ENCODE measurements at regions not wholly inside any gene's neighbourhood (a gene's known extent, or its start where the extent isn't known, plus 50 kb on each side); places are given as distances from the start of the nearest gene placed in this dataset.
"Not testable (repeated sequence)": the region's sequence is repeated elsewhere in the genome, so short reads cannot be mapped to it uniquely, and the experiment has no call there.

DNA sequence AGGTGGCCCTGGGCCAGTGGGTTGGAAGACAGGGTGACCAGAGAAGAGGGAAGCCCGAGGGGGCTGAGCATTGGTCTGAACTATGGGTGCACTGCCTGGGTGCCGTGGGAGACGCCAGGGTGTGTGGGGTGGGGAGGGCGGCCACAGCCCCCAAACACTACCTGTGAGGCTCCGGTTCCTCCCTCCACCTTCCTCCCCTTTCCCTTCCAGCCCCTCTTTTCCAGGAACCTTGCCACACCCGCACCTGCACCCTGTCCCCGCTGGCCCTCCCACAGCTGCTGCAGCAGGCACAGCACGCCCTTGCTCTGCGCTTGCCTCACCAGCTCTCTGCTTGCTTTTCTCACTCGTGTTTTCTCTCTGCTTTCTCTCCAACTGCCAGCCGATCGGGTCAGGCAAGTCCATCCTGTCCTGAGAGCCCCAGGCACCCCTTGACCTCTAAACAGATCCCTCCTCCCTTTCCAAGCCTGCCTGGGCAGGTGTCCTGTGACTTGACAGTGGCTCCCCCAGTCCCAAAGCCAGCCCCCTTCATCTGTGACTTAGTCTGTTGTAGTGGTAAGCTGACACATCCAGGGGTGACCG, 193.7 kb downstream of the MSX2 start:
- Mint-ChIP-seq H3K4me1 (peaks cover 20% of the 10 kb centered on the region), H3K36me3 (ENCODE audit: low read depth) (no peaks in the 10 kb centered on the region), H3K27ac (ENCODE audit: unreplicated experiment) (peak overlapping the region; percentile 65), H3K4me3 (no peak overlapping the region), H3K9me3 (peaks cover 3% of the 10 kb centered on the region), H3K27me3 (ENCODE audit: low read depth) (no peaks in the 10 kb centered on the region)
- no peak for DNase-seq (ENCODE audit: low read depth, low spot score)
- TF ChIP-seq, protein P1, sequence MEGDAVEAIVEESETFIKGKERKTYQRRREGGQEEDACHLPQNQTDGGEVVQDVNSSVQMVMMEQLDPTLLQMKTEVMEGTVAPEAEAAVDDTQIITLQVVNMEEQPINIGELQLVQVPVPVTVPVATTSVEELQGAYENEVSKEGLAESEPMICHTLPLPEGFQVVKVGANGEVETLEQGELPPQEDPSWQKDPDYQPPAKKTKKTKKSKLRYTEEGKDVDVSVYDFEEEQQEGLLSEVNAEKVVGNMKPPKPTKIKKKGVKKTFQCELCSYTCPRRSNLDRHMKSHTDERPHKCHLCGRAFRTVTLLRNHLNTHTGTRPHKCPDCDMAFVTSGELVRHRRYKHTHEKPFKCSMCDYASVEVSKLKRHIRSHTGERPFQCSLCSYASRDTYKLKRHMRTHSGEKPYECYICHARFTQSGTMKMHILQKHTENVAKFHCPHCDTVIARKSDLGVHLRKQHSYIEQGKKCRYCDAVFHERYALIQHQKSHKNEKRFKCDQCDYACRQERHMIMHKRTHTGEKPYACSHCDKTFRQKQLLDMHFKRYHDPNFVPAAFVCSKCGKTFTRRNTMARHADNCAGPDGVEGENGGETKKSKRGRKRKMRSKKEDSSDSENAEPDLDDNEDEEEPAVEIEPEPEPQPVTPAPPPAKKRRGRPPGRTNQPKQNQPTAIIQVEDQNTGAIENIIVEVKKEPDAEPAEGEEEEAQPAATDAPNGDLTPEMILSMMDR (conservative IDR thresholded peaks at IDR 0.05) = no peak

GRCh38 chr5:174917435-174917834, 193.1 kb downstream of the MSX2 start:
- H3K4me3 Mint-ChIP-seq; H3K9me3 Mint-ChIP-seq; H3K27me3 Mint-ChIP-seq (ENCODE audit: low read depth); H3K36me3 Mint-ChIP-seq (ENCODE audit: low read depth); DNase-seq (ENCODE audit: low read depth, low spot score); H3K27ac Mint-ChIP-seq (ENCODE audit: unreplicated experiment): not testable (repeated sequence)
- peaks cover 20% of the 10 kb centered on the region for H3K4me1 Mint-ChIP-seq

DNA sequence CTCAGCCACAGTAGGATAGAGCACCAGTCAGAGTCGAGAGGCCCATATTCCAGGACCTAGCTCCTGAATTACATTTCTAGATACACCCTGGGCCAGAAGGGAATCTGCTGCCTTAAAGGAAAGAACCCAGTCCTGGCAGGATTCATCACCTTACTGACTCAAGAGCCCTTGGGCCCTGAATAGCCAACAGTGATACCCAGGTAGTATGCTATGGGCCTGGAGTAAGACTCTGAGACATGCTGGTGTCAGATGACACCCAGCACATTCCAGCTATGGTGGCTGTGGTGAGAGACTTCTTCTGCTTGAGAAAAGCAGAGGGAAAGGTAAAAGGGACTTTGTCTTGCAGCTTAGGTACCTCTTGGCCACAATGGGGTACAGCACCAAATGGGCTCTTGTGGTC, 192.5 kb downstream of the MSX2 start:
- not testable (repeated sequence) for H3K4me3 Mint-ChIP-seq; H3K27ac Mint-ChIP-seq (ENCODE audit: unreplicated experiment); DNase-seq (ENCODE audit: low read depth, low spot score); H3K9me3 Mint-ChIP-seq; H3K36me3 Mint-ChIP-seq (ENCODE audit: low read depth); H3K27me3 Mint-ChIP-seq (ENCODE audit: low read depth)
- H3K4me1 Mint-ChIP-seq = peaks cover 20% of the 10 kb centered on the region

GRCh38 chr5:174916227-174916626, 191.8 kb downstream of the MSX2 start:
- H3K36me3 Mint-ChIP-seq (ENCODE audit: low read depth) = no peaks in the 10 kb centered on the region
- no peak for DNase-seq (ENCODE audit: low read depth, low spot score)
- H3K4me1 Mint-ChIP-seq = peaks cover 18% of the 10 kb centered on the region
- H3K9me3 Mint-ChIP-seq = peaks cover 3% of the 10 kb centered on the region
- H3K27me3 Mint-ChIP-seq (ENCODE audit: low read depth) = peaks cover 1% of the 10 kb centered on the region
- TF ChIP-seq, protein P1 (conservative IDR thresholded peaks at IDR 0.05) = no peak
- no peak overlapping the region for H3K27ac Mint-ChIP-seq (ENCODE audit: unreplicated experiment)
- H3K4me3 Mint-ChIP-seq = no peak overlapping the region

DNA sequence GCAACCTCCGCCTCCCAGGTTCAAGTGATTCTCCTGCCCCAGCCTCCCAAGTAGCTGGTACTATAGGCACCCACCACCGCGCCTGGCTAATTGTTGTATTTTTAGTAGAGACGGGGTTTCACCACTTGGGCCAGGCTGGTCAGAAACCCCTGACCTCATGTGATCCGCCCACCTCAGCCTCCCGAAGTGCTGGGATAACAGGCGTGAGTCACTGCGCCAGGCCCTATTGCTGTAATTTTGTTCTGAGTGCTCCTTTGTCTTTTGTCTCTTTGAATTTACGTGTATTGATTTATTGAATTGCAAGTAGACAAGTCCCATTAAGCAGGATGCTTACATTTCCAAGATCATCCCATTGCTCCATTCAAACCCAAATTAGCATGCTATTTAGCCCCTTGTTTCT, 186.7 kb downstream of the MSX2 start:
- Mint-ChIP-seq H3K36me3 (ENCODE audit: low read depth) (no peaks in the 10 kb centered on the region), H3K4me3 (no peak overlapping the region), H3K27me3 (ENCODE audit: low read depth) (peaks cover 42% of the 10 kb centered on the region), H3K27ac (ENCODE audit: unreplicated experiment) (no peak overlapping the region), H3K9me3 (peaks cover 3% of the 10 kb centered on the region), H3K4me1 (peaks cover 11% of the 10 kb centered on the region)
- TF ChIP-seq, protein P1 (conservative IDR thresholded peaks at IDR 0.05) = no peak
- no peak for DNase-seq (ENCODE audit: low read depth, low spot score)

DNA sequence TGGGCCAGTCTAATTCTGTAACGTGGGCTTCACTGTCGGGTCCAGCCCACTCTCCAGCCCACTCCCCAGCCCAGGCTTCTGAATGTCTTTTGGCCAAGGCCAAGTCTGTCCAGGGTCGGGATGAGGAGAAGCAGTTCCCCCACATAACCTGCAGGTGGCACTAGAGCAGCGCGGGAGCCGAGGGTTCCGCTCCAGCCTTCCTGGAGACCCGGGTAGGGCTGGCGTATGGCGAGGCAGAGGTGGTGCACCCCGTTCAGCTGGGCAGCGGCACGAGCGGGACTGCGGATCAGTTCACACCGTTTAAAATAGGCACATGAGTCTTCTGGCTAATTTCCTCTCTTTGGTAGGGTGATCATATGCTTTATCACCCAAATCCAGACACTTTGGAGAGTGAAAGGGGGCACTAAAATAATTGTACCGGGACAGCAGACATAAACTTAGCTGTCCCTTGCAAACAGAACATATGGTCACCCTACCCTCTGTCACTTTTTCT, 185.9 kb downstream of the MSX2 start:
- Mint-ChIP-seq H3K36me3 (ENCODE audit: low read depth) (no peaks in the 10 kb centered on the region), H3K4me3 (no peak overlapping the region), H3K4me1 (peaks cover 11% of the 10 kb centered on the region), H3K27me3 (ENCODE audit: low read depth) (peaks cover 49% of the 10 kb centered on the region), H3K9me3 (no peaks in the 10 kb centered on the region), H3K27ac (ENCODE audit: unreplicated experiment) (no peak overlapping the region)
- TF ChIP-seq, protein P1 (conservative IDR thresholded peaks at IDR 0.05) = peak; percentile 90
- DNase-seq (ENCODE audit: low read depth, low spot score) = peak; percentile 82

All from neural crest cell (in vitro differentiated cells).